Spleen (tissue), 11 donors: ENCODE measurements at regions not wholly inside any gene's neighbourhood (a gene's known extent, or its start where the extent isn't known, plus 50 kb on each side); places are given as distances from the start of the nearest gene placed in this dataset.

Source experiments
- DNase-seq: peaks from one replicate; pipeline ENCODE4 v3.0.0-alpha.2; 2020
- H3K27ac ChIP-seq, 8 donors: fragments of 200-600 bp; sonication (generic) in 7 of 8; 1 replicate in 4 of 8; 2 replicates in 4 of 8; pipeline versions ENCODE4 v1.5.0 to v1.8.0; 2016 to 2021; ENCODE audit warnings: inconsistent platforms in 4 of 8, mild to moderate bottlenecking in 4 of 8, moderate library complexity in 1 of 8
- H3K27me3 ChIP-seq, 7 donors: fragments of 200-600 bp; sonication (generic) in 6 of 7; replicated peaks in 1 of 7; 1 replicate in 4 of 7; 2 replicates in 3 of 7; pipeline versions ENCODE4 v1.5.0 to v1.8.0; 2016 to 2021; ENCODE audit warnings: inconsistent platforms in 3 of 7, mild to moderate bottlenecking in 1 of 7
- H3K36me3 ChIP-seq, 6 donors: fragments of 200-600 bp; sonication (generic) in 5 of 6; 1 replicate in 4 of 6; 2 replicates in 2 of 6; pipeline versions ENCODE4 v1.5.0 to v1.8.0; 2016 to 2021; ENCODE audit warnings: inconsistent platforms in 2 of 6
- H3K4me1 ChIP-seq, 6 donors: fragments of 200-600 bp; sonication (generic) in 5 of 6; 1 replicate in 3 of 6; 2 replicates in 3 of 6; pipeline versions ENCODE4 v1.5.0 to v1.8.0; 2016 to 2021; ENCODE audit warnings: inconsistent platforms in 3 of 6
- H3K4me3 ChIP-seq, 8 donors: fragments of 200-600 bp; sonication (generic) in 7 of 8; 1 replicate in 4 of 8; 2 replicates in 4 of 8; pipeline versions ENCODE4 v1.5.0 to v1.8.0; 2016 to 2021; ENCODE audit warnings: inconsistent platforms in 4 of 8, mild to moderate bottlenecking in 4 of 8, moderate library complexity in 2 of 8
- H3K9me3 ChIP-seq, 8 donors: fragments of 200-600 bp; sonication (generic) in 7 of 8; 1 replicate in 4 of 8; 2 replicates in 4 of 8; pipeline versions ENCODE4 v1.5.0 to v1.8.0; 2016 to 2021; ENCODE audit warnings: inconsistent platforms in 4 of 8
- CTCF ChIP-seq, 11 experiments: fragments of 200-600 bp in 7 of 11; fragments of 450-650 bp in 4 of 11; sonication (generic) in 4 of 11; IDR thresholded peaks in 8 of 11; conservative IDR thresholded peaks in 3 of 11; 1 replicate in 7 of 11; 2 replicates in 4 of 11; pipeline versions ENCODE4 v1.4.0 to v1.8.0; 2016 to 2021; ENCODE audit warnings: antibody characterized with exemption in 11 of 11, inconsistent platforms in 4 of 11, mild to moderate bottlenecking in 1 of 11
- POLR2A ChIP-seq, 3 donors: fragments of 450-650 bp; IDR thresholded peaks; one replicate each; pipeline ENCODE4 v1.5.1; 2017; ENCODE audit warnings: antibody characterized with exemption in 3 of 3, mild to moderate bottlenecking in 1 of 3
- POLR2AphosphoS5 ChIP-seq, 3 donors: sonication (generic); formaldehyde crosslinking; IDR thresholded peaks; one replicate each; pipeline ENCODE4 v1.5.1; 2017; ENCODE audit warnings: antibody characterized with exemption in 3 of 3
- WGBS, 5 donors: extraction: QIAGEN DNeasy Blood & Tissue Kit in 3 of 5; methylation state at CpG; one replicate each; pipeline versions ENCODE4 v1.1.5 to v1.1.7; 2013 to 2018; 5-methylcytosine and 5-hydroxymethylcytosine counted together
- intact Hi-C: fragments of 100-400 bp; cut with DNase I; formaldehyde crosslinking; loops from one replicate; pipeline ENCODE4 v1.15.0; 2023; ENCODE audit warnings: low total_unique reads
- donor health status: healthy with polysubstance abuse.
- donor health status: DM: no; HTN: no; CAD: no; lungs with moderate emphysema.
- donor health status: DM: no; HTN: no; CAD: no.
- donor health status: Bipolar disorder and iron deficiency.
- donor health status: healthy.
- donor health status: DM: no; HTN: no; CAD: no.
- donor health status: DM: yes; HTN: yes; CAD: no.

- H3K4me3 ChIP-seq = no peak overlapping the region
- H3K9me3 ChIP-seq = peaks cover 0 to 13% (median 2%) of the 10 kb centered on the region in 8 donors
- DNase-seq = no peak
- H3K27ac ChIP-seq = no peak overlapping the region
- H3K27me3 ChIP-seq = no peaks in the 10 kb centered on the region
- WGBS, 5 donors = 74 to 92% (median 79%) methylated on average over 1 of the region's 1 CpG
- TF ChIP-seq CTCF (IDR thresholded peaks at IDR 0.05 in 8 of 11, conservative IDR thresholded peaks at IDR 0.05 in 3 of 11) = no peak
- no peak for TF ChIP-seq POLR2AphosphoS5 (IDR thresholded peaks at IDR 0.05)
- TF ChIP-seq POLR2A (IDR thresholded peaks at IDR 0.05) = no peak
- intact Hi-C loops = no loop called here
- H3K4me1 ChIP-seq = no peaks in the 10 kb centered on the region
- no peaks in the 10 kb centered on the region for H3K36me3 ChIP-seq
Observed at GRCh38 chr5:104412649-104413240, 850.2 kb upstream of the NUDT12 start.

DNA sequence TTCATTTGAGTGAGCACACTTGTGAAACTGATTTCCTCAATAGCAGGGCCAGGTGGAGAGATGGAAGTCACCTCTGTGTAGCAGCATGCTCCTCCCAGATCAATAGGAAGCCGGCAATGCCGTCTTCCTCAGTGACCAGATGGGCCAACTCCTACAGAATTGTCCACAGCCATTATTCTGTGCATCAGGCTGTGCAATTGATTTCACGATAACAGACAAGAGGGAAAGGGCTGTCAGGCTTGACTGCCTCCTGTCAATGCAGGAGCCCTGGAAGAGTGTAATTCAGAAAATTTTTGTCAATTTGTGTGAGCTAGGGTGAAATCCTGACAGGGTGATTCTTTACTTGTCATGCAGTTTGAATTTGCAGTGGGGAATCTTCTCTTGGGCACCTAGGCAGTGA lies 838.4 kb upstream of the NUDT12 start:
- Histone ChIP-seq H3K27ac (no peak overlapping the region), H3K4me1 (no peaks in the 10 kb centered on the region), H3K36me3 (no peaks in the 10 kb centered on the region), H3K27me3 (no peaks in the 10 kb centered on the region), H3K9me3 (peaks cover 0 to 33% (median 12%) of the 10 kb centered on the region in 8 donors), H3K4me3 (no peak overlapping the region)
- 74 to 94% (median 91%) methylated on average over 3 of the region's 3 CpGs for WGBS, 5 donors
- intact Hi-C loops = no loop called here
- no peak for TF ChIP-seq POLR2A (IDR thresholded peaks at IDR 0.05)
- TF ChIP-seq CTCF (IDR thresholded peaks at IDR 0.05 in 8 of 11, conservative IDR thresholded peaks at IDR 0.05 in 3 of 11) = no peak
- TF ChIP-seq POLR2AphosphoS5 (IDR thresholded peaks at IDR 0.05) = no peak
- no peak for DNase-seq

DNA sequence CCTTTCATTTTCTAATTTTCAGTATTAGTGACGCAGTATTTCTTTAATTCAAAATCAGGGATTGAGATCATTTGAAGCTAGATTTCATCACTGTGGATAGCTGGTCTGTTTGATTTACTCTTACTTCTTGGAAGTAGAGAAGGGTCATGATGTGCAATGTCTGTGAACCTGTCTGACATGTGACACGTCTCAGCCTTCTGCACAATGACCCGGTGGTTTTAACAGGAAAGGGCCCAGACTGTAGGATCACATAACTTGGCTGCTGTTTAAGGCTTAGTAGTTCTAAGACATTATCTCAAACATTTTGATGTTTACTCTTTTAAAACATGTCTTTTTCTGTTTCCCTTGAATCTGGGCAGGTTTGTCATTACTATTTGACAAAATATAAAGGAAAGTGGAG lies 823.3 kb upstream of the NUDT12 start:
- no peaks in the 10 kb centered on the region for H3K4me1 ChIP-seq
- TF ChIP-seq POLR2A (IDR thresholded peaks at IDR 0.05) = no peak
- no peak for TF ChIP-seq CTCF (IDR thresholded peaks at IDR 0.05 in 8 of 11, conservative IDR thresholded peaks at IDR 0.05 in 3 of 11)
- TF ChIP-seq POLR2AphosphoS5 (IDR thresholded peaks at IDR 0.05) = no peak
- no peaks in the 10 kb centered on the region for H3K27me3 ChIP-seq
- no peak for DNase-seq
- intact Hi-C loops = no loop called here
- no peak overlapping the region for H3K27ac ChIP-seq
- WGBS, 5 donors = 47 to 63% (median 55%) methylated on average over 3 of the region's 3 CpGs
- peaks cover 0 to 12% (median 1%) of the 10 kb centered on the region in 8 donors for H3K9me3 ChIP-seq
- no peaks in the 10 kb centered on the region for H3K36me3 ChIP-seq
- H3K4me3 ChIP-seq = no peak overlapping the region

DNA sequence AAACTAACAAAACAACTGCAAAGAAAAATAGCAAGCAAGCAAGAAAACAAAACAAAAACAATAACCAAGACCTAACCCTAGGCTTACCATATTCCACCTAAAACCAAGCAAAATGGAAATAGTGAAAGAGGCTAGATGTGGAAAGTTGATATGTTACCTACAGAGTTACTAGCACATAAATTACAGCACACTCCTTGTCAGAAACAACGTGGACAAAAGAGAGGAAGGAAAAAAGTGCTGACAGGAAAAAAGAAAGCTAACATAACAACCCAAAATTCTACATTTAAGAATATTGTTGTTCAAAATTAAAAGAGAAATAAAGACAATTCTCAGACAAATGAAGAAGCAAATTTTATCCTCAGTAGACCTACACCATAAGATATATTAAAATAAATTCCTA lies 812.8 kb upstream of the NUDT12 start:
- TF ChIP-seq POLR2AphosphoS5 (IDR thresholded peaks at IDR 0.05) (no peak), POLR2A (IDR thresholded peaks at IDR 0.05) (no peak), CTCF (IDR thresholded peaks at IDR 0.05 in 8 of 11, conservative IDR thresholded peaks at IDR 0.05 in 3 of 11) (no peak)
- Histone ChIP-seq H3K27me3 (no peaks in the 10 kb centered on the region), H3K4me1 (no peaks in the 10 kb centered on the region), H3K36me3 (no peaks in the 10 kb centered on the region), H3K27ac (no peak overlapping the region), H3K4me3 (no peak overlapping the region), H3K9me3 (peaks cover 0 to 10% (median 0%) of the 10 kb centered on the region in 8 donors)
- intact Hi-C loops = no loop called here
- no peak for DNase-seq
- WGBS, 5 donors = 2 to 12% (median 7%) methylated on average over 1 of the region's 1 CpG
